HEK293 (cell line): ENCODE measurements at regions not wholly inside any gene's neighbourhood (a gene's known extent, or its start where the extent isn't known, plus 50 kb on each side); places are given as distances from the start of the nearest gene placed in this dataset.

Source experiments
- CTCF ChIA-PET: fragments of 350-600 bp; formaldehyde crosslinking; extraction: SDS; loops from one replicate; lab custom pipeline; 2021; ENCODE audit warnings: antibody characterized with exemption; lab: Yijun Ruan, JAX
- POLR2A ChIA-PET: fragments of 300-600 bp; formaldehyde crosslinking; extraction: SDS; loops from one replicate; lab custom pipeline; 2020; ENCODE audit warnings: antibody characterized with exemption, inconsistent platforms; lab: Yijun Ruan, JAX
- H3K27ac ChIP-seq: fragments of 200-500 bp; sonication (Bioruptor generic); 2 replicates; pipeline ENCODE4 v1.5.1; 2014; ENCODE audit warnings: low read depth, low read length, control low read depth, inconsistent platforms; ENCODE audit errors: extremely low read depth
- H3K36me3 ChIP-seq, 2 experiments: fragments of 200-500 bp in 1 of 2; sonication (Bioruptor generic) in 1 of 2; 1 replicate in 1 of 2; 2 replicates in 1 of 2; pipeline ENCODE4 v1.5.1; 2014 to 2017; ENCODE audit warnings: inconsistent platforms in 2 of 2, low read length in 2 of 2; ENCODE audit not compliant: control insufficient read depth in 2 of 2, insufficient read depth in 1 of 2
- H3K4me1 ChIP-seq: fragments of 200-500 bp; sonication (Bioruptor generic); 2 replicates; pipeline ENCODE4 v1.5.1; 2014; ENCODE audit warnings: mild to moderate bottlenecking, low read length, inconsistent platforms; ENCODE audit not compliant: control insufficient read depth, insufficient read depth
- H3K4me3 ChIP-seq: 2 replicates; pipeline ENCODE4 v1.5.1; 2011; ENCODE audit warnings: low read depth, mild to moderate bottlenecking, control low read depth, low read length, moderate library complexity
- H3K9me3 ChIP-seq: fragments of 200-500 bp; sonication (Bioruptor generic); 2 replicates; pipeline ENCODE4 v1.5.1; 2014; ENCODE audit warnings: low read depth, low read length, inconsistent platforms; ENCODE audit not compliant: control insufficient read depth, insufficient read depth
- SP2 ChIP-seq: fragments of 450-650 bp; formaldehyde crosslinking; IDR thresholded peaks from 2 replicates; pipeline ENCODE4 v1.5.1; 2016; ENCODE audit warnings: missing biosample characterization, missing genetic modification characterization
- ZBTB17 ChIP-seq: fragments of 450-650 bp; formaldehyde crosslinking; IDR thresholded peaks from 2 replicates; pipeline ENCODE4 v1.5.1; 2016; ENCODE audit warnings: missing biosample characterization, missing genetic modification characterization
- ZBTB20 ChIP-seq: fragments of 450-650 bp; formaldehyde crosslinking; IDR thresholded peaks from 2 replicates; pipeline ENCODE4 v1.5.1; 2016; ENCODE audit warnings: missing biosample characterization, missing genetic modification characterization
- ZFHX2 ChIP-seq: fragments of 450-650 bp; formaldehyde crosslinking; conservative IDR thresholded peaks from 2 replicates; pipeline ENCODE4 v1.5.1; 2016; ENCODE audit warnings: missing biosample characterization, missing genetic modification characterization
- ZFP37 ChIP-seq: fragments of 450-650 bp; formaldehyde crosslinking; IDR thresholded peaks from 2 replicates; pipeline ENCODE4 v1.5.1; 2016; ENCODE audit warnings: missing biosample characterization, missing genetic modification characterization
- ZNF274 ChIP-seq, 2 experiments: fragments of 200-500 bp in 1 of 2; fragments of 450-650 bp in 1 of 2; sonication (Bioruptor generic) in 1 of 2; formaldehyde crosslinking in 1 of 2; IDR thresholded peaks; 2 replicates each; pipeline versions ENCODE4 v1.5.1 to v1.6.1; 2014 to 2016; ENCODE audit warnings: borderline replicate concordance in 1 of 2, inconsistent platforms in 1 of 2, low read length in 1 of 2, missing biosample characterization in 1 of 2, missing genetic modification characterization in 1 of 2
- ZNF292 ChIP-seq: fragments of 450-650 bp; formaldehyde crosslinking; IDR thresholded peaks from 2 replicates; pipeline ENCODE4 v1.5.1; 2016; ENCODE audit warnings: low read depth, missing biosample characterization, missing genetic modification characterization, borderline replicate concordance
- ZNF404 ChIP-seq: fragments of 450-650 bp; formaldehyde crosslinking; IDR thresholded peaks from 2 replicates; pipeline ENCODE4 v1.5.1; 2017; ENCODE audit warnings: missing biosample characterization, missing genetic modification characterization
- ZNF544 ChIP-seq: fragments of 450-650 bp; formaldehyde crosslinking; IDR thresholded peaks from 2 replicates; pipeline ENCODE4 v1.5.0; 2017; ENCODE audit warnings: missing biosample characterization, missing genetic modification characterization
- ZNF768 ChIP-seq: fragments of 450-650 bp; formaldehyde crosslinking; IDR thresholded peaks from 2 replicates; pipeline ENCODE4 v1.5.1; 2018; ENCODE audit warnings: missing biosample characterization, mild to moderate bottlenecking, missing genetic modification characterization
- TF ChIP-seq, protein P1 (sequence below): fragments of 450-650 bp; formaldehyde crosslinking; IDR thresholded peaks from 2 replicates; pipeline ENCODE4 v1.5.1; 2016; ENCODE audit warnings: missing biosample characterization, missing genetic modification characterization
- TF ChIP-seq, protein P2 (sequence below): fragments of 450-650 bp; formaldehyde crosslinking; IDR thresholded peaks from 2 replicates; pipeline ENCODE4 v1.5.1; 2017; ENCODE audit warnings: missing biosample characterization, missing genetic modification characterization
- TF ChIP-seq, protein P3 (sequence below): fragments of 450-650 bp; formaldehyde crosslinking; IDR thresholded peaks from 2 replicates; pipeline ENCODE4 v1.5.1; 2017; ENCODE audit warnings: missing biosample characterization, missing genetic modification characterization
- TF ChIP-seq, protein P4 (sequence below): fragments of 450-650 bp; formaldehyde crosslinking; IDR thresholded peaks from 2 replicates; pipeline ENCODE4 v1.5.1; 2016; ENCODE audit warnings: missing biosample characterization, missing genetic modification characterization
- TF ChIP-seq, protein P5 (sequence below): fragments of 450-650 bp; formaldehyde crosslinking; IDR thresholded peaks from 2 replicates; pipeline ENCODE4 v1.5.1; 2017; ENCODE audit warnings: missing biosample characterization, missing genetic modification characterization
- TF ChIP-seq, protein P6 (sequence below): fragments of 450-650 bp; formaldehyde crosslinking; IDR thresholded peaks from 2 replicates; pipeline ENCODE4 v1.5.1; 2017; ENCODE audit warnings: missing biosample characterization, missing genetic modification characterization

DNA sequence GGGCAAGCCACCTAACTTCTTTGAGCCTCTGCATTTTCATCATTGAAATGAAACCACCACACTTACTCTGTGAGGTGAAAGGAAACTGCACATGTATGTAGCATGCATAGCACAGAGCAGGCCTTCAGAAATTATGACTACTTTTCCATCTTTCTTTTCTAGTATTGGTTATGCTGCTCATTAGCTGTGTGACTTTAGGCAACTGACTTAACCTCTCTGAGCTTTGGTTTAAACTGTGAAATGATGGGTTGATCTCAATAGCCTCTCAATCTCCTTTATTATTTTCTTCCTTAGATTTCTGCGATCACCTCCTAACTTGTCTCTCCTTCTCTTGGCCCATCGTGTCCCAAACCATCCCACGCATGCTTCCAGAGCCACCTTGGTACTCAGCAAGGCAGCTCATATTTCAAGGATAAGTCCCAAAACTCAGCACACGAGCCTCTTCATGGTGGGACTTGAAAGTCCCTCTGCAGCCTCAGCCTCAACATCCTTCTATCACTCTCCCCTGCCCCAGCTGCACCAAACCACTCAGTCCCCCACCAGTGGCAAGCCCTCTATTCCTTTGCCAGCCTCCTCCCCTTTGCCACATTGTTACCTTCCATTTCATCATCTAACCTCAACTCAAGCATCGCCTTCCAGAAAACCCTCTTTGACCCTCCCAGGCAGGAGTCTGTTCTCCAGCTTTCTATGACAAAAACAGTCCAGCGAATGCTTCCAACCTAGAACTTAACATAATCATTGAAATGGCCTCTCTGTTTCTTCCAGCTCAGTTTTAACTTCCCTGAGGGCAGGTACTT lies 60.3 kb upstream of the DNAH5 start:
- CTCF ChIA-PET: interaction anchor here (0.6 to 1.3 kb wide), 2 partner anchors 12 to 998 kb away, joined by 3 read pairs; no protein-coding TSS in a partner anchor
- Histone ChIP-seq H3K27ac (no peak overlapping the region), H3K36me3 (no peaks in the 10 kb centered on the region), H3K4me3 (no peak overlapping the region), H3K4me1 (peaks cover 9% of the 10 kb centered on the region; the same call in 1 of the 2 replicates), H3K9me3 (no peaks in the 10 kb centered on the region)
- TF ChIP-seq, protein P1, sequence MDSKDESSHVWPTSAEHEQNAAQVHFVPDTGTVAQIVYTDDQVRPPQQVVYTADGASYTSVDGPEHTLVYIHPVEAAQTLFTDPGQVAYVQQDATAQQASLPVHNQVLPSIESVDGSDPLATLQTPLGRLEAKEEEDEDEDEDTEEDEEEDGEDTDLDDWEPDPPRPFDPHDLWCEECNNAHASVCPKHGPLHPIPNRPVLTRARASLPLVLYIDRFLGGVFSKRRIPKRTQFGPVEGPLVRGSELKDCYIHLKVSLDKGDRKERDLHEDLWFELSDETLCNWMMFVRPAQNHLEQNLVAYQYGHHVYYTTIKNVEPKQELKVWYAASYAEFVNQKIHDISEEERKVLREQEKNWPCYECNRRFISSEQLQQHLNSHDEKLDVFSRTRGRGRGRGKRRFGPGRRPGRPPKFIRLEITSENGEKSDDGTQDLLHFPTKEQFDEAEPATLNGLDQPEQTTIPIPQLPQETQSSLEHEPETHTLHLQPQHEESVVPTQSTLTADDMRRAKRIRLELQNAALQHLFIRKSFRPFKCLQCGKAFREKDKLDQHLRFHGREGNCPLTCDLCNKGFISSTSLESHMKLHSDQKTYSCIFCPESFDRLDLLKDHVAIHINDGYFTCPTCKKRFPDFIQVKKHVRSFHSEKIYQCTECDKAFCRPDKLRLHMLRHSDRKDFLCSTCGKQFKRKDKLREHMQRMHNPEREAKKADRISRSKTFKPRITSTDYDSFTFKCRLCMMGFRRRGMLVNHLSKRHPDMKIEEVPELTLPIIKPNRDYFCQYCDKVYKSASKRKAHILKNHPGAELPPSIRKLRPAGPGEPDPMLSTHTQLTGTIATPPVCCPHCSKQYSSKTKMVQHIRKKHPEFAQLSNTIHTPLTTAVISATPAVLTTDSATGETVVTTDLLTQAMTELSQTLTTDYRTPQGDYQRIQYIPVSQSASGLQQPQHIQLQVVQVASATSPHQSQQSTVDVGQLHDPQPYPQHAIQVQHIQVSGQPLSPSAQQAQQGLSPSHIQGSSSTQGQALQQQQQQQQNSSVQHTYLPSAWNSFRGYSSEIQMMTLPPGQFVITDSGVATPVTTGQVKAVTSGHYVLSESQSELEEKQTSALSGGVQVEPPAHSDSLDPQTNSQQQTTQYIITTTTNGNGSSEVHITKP (tag by site-specific recombination): peak; percentile 22; the same call in 1 of the 2 replicates
- TF ChIP-seq, protein P2, sequence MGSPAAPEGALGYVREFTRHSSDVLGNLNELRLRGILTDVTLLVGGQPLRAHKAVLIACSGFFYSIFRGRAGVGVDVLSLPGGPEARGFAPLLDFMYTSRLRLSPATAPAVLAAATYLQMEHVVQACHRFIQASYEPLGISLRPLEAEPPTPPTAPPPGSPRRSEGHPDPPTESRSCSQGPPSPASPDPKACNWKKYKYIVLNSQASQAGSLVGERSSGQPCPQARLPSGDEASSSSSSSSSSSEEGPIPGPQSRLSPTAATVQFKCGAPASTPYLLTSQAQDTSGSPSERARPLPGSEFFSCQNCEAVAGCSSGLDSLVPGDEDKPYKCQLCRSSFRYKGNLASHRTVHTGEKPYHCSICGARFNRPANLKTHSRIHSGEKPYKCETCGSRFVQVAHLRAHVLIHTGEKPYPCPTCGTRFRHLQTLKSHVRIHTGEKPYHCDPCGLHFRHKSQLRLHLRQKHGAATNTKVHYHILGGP: peak; percentile 64; the same call in 1 of the 2 replicates
- TF ChIP-seq ZBTB20 (peak; percentile 11; the same call in 1 of the 2 replicates), ZNF274 (IDR thresholded peaks at IDR 0.05; ENCODE audit: low read length) (no peak), ZNF274 (tag by site-specific recombination; IDR thresholded peaks at IDR 0.05; ENCODE audit: borderline replicate concordance) (no peak), SP2 (tag by site-specific recombination) (no peak), ZFP37 (tag by site-specific recombination) (no peak), ZNF404 (tag by site-specific recombination) (0 out of 2 replicates have a peak, but pooled peaks have one; percentile 12), ZNF292 (no peak), ZFHX2 (tag by site-specific recombination) (peak; percentile 13; the same call in 1 of the 2 replicates), ZNF768 (tag by site-specific recombination) (peak; percentile 94), ZBTB17 (tag by site-specific recombination) (peak; percentile 28; the same call in 1 of the 2 replicates), ZNF544 (no peak)
- TF ChIP-seq, protein P3, sequence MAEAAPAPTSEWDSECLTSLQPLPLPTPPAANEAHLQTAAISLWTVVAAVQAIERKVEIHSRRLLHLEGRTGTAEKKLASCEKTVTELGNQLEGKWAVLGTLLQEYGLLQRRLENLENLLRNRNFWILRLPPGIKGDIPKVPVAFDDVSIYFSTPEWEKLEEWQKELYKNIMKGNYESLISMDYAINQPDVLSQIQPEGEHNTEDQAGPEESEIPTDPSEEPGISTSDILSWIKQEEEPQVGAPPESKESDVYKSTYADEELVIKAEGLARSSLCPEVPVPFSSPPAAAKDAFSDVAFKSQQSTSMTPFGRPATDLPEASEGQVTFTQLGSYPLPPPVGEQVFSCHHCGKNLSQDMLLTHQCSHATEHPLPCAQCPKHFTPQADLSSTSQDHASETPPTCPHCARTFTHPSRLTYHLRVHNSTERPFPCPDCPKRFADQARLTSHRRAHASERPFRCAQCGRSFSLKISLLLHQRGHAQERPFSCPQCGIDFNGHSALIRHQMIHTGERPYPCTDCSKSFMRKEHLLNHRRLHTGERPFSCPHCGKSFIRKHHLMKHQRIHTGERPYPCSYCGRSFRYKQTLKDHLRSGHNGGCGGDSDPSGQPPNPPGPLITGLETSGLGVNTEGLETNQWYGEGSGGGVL (tag by site-specific recombination): peak; percentile 57
- TF ChIP-seq, protein P4, sequence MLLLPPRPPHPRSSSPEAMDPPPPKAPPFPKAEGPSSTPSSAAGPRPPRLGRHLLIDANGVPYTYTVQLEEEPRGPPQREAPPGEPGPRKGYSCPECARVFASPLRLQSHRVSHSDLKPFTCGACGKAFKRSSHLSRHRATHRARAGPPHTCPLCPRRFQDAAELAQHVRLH (tag by site-specific recombination): peak; percentile 50; the same call in 1 of the 2 replicates
- TF ChIP-seq, protein P5, sequence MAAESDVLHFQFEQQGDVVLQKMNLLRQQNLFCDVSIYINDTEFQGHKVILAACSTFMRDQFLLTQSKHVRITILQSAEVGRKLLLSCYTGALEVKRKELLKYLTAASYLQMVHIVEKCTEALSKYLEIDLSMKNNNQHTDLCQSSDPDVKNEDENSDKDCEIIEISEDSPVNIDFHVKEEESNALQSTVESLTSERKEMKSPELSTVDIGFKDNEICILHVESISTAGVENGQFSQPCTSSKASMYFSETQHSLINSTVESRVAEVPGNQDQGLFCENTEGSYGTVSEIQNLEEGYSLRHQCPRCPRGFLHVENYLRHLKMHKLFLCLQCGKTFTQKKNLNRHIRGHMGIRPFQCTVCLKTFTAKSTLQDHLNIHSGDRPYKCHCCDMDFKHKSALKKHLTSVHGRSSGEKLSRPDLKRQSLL (tag by site-specific recombination): no peak
- TF ChIP-seq, protein P6, sequence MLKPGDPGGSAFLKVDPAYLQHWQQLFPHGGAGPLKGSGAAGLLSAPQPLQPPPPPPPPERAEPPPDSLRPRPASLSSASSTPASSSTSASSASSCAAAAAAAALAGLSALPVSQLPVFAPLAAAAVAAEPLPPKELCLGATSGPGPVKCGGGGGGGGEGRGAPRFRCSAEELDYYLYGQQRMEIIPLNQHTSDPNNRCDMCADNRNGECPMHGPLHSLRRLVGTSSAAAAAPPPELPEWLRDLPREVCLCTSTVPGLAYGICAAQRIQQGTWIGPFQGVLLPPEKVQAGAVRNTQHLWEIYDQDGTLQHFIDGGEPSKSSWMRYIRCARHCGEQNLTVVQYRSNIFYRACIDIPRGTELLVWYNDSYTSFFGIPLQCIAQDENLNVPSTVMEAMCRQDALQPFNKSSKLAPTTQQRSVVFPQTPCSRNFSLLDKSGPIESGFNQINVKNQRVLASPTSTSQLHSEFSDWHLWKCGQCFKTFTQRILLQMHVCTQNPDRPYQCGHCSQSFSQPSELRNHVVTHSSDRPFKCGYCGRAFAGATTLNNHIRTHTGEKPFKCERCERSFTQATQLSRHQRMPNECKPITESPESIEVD (tag by site-specific recombination): no peak
- POLR2A ChIA-PET: interaction anchor here (1.6 kb wide), 2 partner anchors 12 to 21 kb away, joined by 3 to 6 read pairs; no protein-coding TSS in a partner anchor
